A673 (cell line): ENCODE measurements at regions not wholly inside any gene's neighbourhood (a gene's known extent, or its start where the extent isn't known, plus 50 kb on each side); places are given as distances from the start of the nearest gene placed in this dataset.

Experiments used
- BruUV-seq: library from RNA; stranded (reverse); fragments of 400-500 nt; replicated peaks from 2 replicates; lab custom pipeline; 2021; lab: Mats Ljungman, UMichigan
- CTCF ChIA-PET: fragments of 300-600 bp; sonication (Branson Sonifier 250); formaldehyde crosslinking; loops from one replicate; lab custom pipeline; 2022; ENCODE audit warnings: antibody characterized with exemption; lab: Charles Lee
- POLR2A ChIA-PET: fragments of 300-600 bp; sonication (Branson Sonifier 250); formaldehyde crosslinking; loops from one replicate; lab custom pipeline; 2022; ENCODE audit warnings: antibody characterized with exemption; ENCODE audit not compliant: low non-redundant PET; lab: Charles Lee
- DNase-seq: peaks from one replicate; pipeline ENCODE4 v3.0.0-alpha.2; 2015; ENCODE audit warnings: low spot score
- H3K27ac ChIP-seq: fragments of 200-600 bp; sonication (generic); 2 replicates; pipeline ENCODE4 v1.5.1; 2016; ENCODE audit warnings: mixed run types, low read depth, mild to moderate bottlenecking, mixed read lengths, antibody characterized with exemption, low read length; ENCODE audit not compliant: poor library complexity, severe bottlenecking
- H3K27me3 ChIP-seq: fragments of 200-600 bp; sonication (generic); replicated peaks from 2 replicates; pipeline ENCODE4 v1.6.1; 2017; ENCODE audit warnings: mixed run types, low read depth, mild to moderate bottlenecking, mixed read lengths, antibody characterized with exemption, low read length; ENCODE audit not compliant: insufficient read depth, poor library complexity
- H3K36me3 ChIP-seq: fragments of 200-600 bp; sonication (generic); 2 replicates; pipeline ENCODE4 v1.6.1; 2016; ENCODE audit warnings: mixed run types, mild to moderate bottlenecking, mixed read lengths, antibody characterized with exemption, low read length; ENCODE audit not compliant: insufficient read depth, poor library complexity, severe bottlenecking
- H3K4me1 ChIP-seq: fragments of 200-600 bp; sonication (generic); 2 replicates; pipeline ENCODE4 v1.6.1; 2017; ENCODE audit warnings: mixed run types, mild to moderate bottlenecking, mixed read lengths, antibody characterized with exemption, low read length; ENCODE audit not compliant: insufficient read depth, poor library complexity, severe bottlenecking
- H3K4me3 ChIP-seq: fragments of 200-600 bp; sonication (generic); 2 replicates; pipeline ENCODE4 v1.5.1; 2016; ENCODE audit warnings: low read depth, mixed run types, mild to moderate bottlenecking, mixed read lengths, low read length; ENCODE audit not compliant: poor library complexity, severe bottlenecking
- H3K9me3 ChIP-seq: fragments of 200-600 bp; sonication (generic); 2 replicates; pipeline ENCODE4 v1.6.1; 2016; ENCODE audit warnings: mixed run types, low read depth, mild to moderate bottlenecking, mixed read lengths, antibody characterized with exemption, low read length; ENCODE audit not compliant: poor library complexity, severe bottlenecking
- CTCF ChIP-seq: fragments of 300-800, 200-600 bp; sonication (generic); conservative IDR thresholded peaks from 2 replicates; pipeline ENCODE4 v1.5.1; 2017; ENCODE audit warnings: low read depth, mild to moderate bottlenecking, antibody characterized with exemption, low read length, moderate library complexity, mixed read lengths
- EZH2 ChIP-seq: fragments of 200-600 bp; sonication (generic); IDR thresholded peaks from 2 replicates; pipeline ENCODE4 v1.6.1; 2017; ENCODE audit warnings: borderline replicate concordance, low read depth, mild to moderate bottlenecking, mixed read lengths, antibody characterized with exemption, low read length; ENCODE audit not compliant: poor library complexity, severe bottlenecking
- intact Hi-C: fragments of 100-400 bp; cut with micrococcal nuclease; formaldehyde crosslinking; loops from one replicate; pipeline ENCODE4 v1.10.0; 2022; ENCODE audit not compliant: unreplicated experiment

- no peaks in the 10 kb centered on the region for H3K36me3 ChIP-seq
- ChIA-PET POLR2A (no interaction called here), CTCF (no interaction called here)
- no peaks in the 10 kb centered on the region for H3K9me3 ChIP-seq
- peaks cover 23% of the 10 kb centered on the region for H3K27me3 ChIP-seq
- DNase-seq, result no peak
- H3K4me3 ChIP-seq, result no peak overlapping the region
- H3K4me1 ChIP-seq, result no peaks in the 10 kb centered on the region
- intact Hi-C loops, result no loop called here
- H3K27ac ChIP-seq, result no peak overlapping the region
- BruUV-seq, result no TSS peak
- TF ChIP-seq CTCF, result no peak
- TF ChIP-seq EZH2, result no peak
Measured at GRCh38 chr7:27324246-27324645, 81.6 kb downstream of the EVX1 start.

GRCh38 chr7:27329909-27330308 lies 87.3 kb downstream of the EVX1 start:
- TF ChIP-seq EZH2 (no peak), CTCF (no peak; the same call in 1 of the 2 replicates)
- intact Hi-C loops, result loop anchor here (10.0 kb wide), 1 partner anchor 1505 kb away; no protein-coding TSS in a partner anchor
- POLR2A ChIA-PET, result no interaction called here

GRCh38 chr7:27339478-27339877 lies 96.9 kb downstream of the EVX1 start:
- intact Hi-C loops, result loop anchor here (10.0 kb wide), 1 partner anchor 1515 kb away; no protein-coding TSS in a partner anchor
- Histone ChIP-seq H3K27me3 (peaks cover 4% of the 10 kb centered on the region), H3K9me3 (no peaks in the 10 kb centered on the region), H3K4me1 (no peaks in the 10 kb centered on the region), H3K4me3 (no peak overlapping the region), H3K36me3 (no peaks in the 10 kb centered on the region), H3K27ac (no peak overlapping the region)
- DNase-seq, result no peak
- ChIA-PET POLR2A (no interaction called here), CTCF (interaction anchor here (0.6 kb wide), 1 partner anchor 9 kb away, joined by 5 read pairs; no protein-coding TSS in a partner anchor)
- BruUV-seq, result no TSS peak
- no peak for TF ChIP-seq EZH2
- no peak for TF ChIP-seq CTCF

More at GRCh38 chr7:27329909-27330308, 87.3 kb downstream of the EVX1 start:
- Histone ChIP-seq H3K27me3 (peaks cover 8% of the 10 kb centered on the region), H3K36me3 (no peaks in the 10 kb centered on the region), H3K4me3 (no peak overlapping the region), H3K4me1 (no peaks in the 10 kb centered on the region), H3K9me3 (no peaks in the 10 kb centered on the region), H3K27ac (no peak overlapping the region)
- CTCF ChIA-PET, result no interaction called here
- no peak for DNase-seq
- BruUV-seq, result no TSS peak
